ENCODE measurements at regions not wholly inside any gene's neighbourhood (a gene's known extent, or its start where the extent isn't known, plus 50 kb on each side); places are given as distances from the start of the nearest gene placed in this dataset.

GRCh38 chr13:105395041-105395440 lies 1140.4 kb downstream of the EFNB2 start:
- TF ChIP-seq, protein P1, sequence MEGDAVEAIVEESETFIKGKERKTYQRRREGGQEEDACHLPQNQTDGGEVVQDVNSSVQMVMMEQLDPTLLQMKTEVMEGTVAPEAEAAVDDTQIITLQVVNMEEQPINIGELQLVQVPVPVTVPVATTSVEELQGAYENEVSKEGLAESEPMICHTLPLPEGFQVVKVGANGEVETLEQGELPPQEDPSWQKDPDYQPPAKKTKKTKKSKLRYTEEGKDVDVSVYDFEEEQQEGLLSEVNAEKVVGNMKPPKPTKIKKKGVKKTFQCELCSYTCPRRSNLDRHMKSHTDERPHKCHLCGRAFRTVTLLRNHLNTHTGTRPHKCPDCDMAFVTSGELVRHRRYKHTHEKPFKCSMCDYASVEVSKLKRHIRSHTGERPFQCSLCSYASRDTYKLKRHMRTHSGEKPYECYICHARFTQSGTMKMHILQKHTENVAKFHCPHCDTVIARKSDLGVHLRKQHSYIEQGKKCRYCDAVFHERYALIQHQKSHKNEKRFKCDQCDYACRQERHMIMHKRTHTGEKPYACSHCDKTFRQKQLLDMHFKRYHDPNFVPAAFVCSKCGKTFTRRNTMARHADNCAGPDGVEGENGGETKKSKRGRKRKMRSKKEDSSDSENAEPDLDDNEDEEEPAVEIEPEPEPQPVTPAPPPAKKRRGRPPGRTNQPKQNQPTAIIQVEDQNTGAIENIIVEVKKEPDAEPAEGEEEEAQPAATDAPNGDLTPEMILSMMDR (conservative IDR thresholded peaks at IDR 0.05; ENCODE audit: low read depth in 2 of 2), result no peak
- TF ChIP-seq CREB1 (CRISPR knock-in tag; IDR thresholded peaks at IDR 0.05; ENCODE audit: low read depth) (no peak), ZNF331 (CRISPR knock-in tag; IDR thresholded peaks at IDR 0.05; ENCODE audit: low read depth) (no peak), ZNF114 (CRISPR knock-in tag; IDR thresholded peaks at IDR 0.05) (no peak), POLR2AphosphoS5 (IDR thresholded peaks at IDR 0.05; ENCODE audit: low read depth) (no peak), EZH2phosphoT487 (IDR thresholded peaks at IDR 0.05; ENCODE audit: unreplicated experiment) (no peak)
- TF ChIP-seq, protein P2, sequence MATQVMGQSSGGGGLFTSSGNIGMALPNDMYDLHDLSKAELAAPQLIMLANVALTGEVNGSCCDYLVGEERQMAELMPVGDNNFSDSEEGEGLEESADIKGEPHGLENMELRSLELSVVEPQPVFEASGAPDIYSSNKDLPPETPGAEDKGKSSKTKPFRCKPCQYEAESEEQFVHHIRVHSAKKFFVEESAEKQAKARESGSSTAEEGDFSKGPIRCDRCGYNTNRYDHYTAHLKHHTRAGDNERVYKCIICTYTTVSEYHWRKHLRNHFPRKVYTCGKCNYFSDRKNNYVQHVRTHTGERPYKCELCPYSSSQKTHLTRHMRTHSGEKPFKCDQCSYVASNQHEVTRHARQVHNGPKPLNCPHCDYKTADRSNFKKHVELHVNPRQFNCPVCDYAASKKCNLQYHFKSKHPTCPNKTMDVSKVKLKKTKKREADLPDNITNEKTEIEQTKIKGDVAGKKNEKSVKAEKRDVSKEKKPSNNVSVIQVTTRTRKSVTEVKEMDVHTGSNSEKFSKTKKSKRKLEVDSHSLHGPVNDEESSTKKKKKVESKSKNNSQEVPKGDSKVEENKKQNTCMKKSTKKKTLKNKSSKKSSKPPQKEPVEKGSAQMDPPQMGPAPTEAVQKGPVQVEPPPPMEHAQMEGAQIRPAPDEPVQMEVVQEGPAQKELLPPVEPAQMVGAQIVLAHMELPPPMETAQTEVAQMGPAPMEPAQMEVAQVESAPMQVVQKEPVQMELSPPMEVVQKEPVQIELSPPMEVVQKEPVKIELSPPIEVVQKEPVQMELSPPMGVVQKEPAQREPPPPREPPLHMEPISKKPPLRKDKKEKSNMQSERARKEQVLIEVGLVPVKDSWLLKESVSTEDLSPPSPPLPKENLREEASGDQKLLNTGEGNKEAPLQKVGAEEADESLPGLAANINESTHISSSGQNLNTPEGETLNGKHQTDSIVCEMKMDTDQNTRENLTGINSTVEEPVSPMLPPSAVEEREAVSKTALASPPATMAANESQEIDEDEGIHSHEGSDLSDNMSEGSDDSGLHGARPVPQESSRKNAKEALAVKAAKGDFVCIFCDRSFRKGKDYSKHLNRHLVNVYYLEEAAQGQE (IDR thresholded peaks at IDR 0.05; ENCODE audit: unreplicated experiment), result no peak

All from GM23338 (cell line).